ENCODE measurements at regions not wholly inside any gene's neighbourhood (a gene's known extent, or its start where the extent isn't known, plus 50 kb on each side); places are given as distances from the start of the nearest gene placed in this dataset.

DNA sequence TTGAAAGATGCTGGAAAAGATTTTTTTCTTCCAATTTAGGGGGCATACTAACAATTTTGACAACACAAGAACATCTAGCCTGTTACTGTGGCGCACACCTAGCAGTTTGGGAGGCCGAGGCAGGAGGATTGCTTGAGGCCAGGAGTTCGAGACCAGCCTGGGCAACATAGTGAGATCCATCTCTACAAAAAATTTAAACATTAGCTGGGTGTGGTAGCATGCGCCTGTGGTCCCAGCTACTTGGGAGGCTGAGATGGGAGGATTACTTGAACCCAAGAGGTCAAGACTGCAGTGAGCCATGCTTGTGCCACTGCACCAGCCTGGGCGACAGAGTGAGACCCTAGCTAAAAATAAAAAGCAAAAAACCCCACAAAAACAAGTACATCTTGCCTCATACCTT, 168.8 kb downstream of the TANC2 start:
- DNase-seq, result no peak

GRCh38 chr17:63136369-63137012, 170.5 kb downstream of the TANC2 start:
- DNase-seq, result no peak

DNA sequence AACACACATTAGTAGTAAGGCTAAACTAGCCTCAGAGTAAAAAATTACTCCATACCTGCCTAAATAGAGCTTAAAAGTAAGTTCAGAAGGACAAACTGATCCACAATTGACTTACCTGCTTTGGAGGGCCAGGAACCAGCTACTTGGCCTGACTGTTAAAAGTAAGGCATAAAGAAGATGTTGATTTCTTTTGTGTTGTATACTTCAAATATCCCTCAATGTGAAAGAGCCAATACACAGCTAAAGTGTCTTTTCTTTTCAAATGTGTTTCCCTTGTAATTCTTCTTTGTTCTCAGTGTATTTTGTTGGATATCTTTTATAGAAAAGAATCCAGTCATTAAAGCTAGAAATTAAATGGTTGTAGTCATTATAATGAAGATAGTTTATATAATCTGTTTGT, 171.1 kb downstream of the TANC2 start:
- DNase-seq, result no peak

GRCh38 chr17:63138713-63139112, 172.7 kb downstream of the TANC2 start:
- no peak for DNase-seq

DNA sequence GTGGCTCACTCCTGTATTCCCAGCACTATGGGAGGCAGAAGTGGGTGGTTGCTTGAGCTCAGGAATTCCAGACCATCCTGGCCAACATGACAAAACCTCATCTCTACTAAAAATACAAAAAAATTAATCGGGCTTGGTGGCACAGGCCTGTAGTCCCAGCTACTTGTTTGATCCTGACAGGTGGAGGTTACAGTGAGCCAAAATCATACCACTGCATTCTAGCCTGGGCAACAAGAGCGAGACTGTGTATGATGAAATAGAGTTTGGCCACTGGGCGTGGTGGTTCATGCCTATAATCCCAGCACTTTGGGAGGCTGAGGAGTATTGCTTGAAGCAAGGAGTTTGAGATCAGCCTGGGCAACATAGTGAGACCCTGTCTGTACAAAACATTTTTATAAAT, 173.3 kb downstream of the TANC2 start:
- no peak for DNase-seq

- DNase-seq, result no peak
These were observed 174.2 kb downstream of the TANC2 start for GRCh38 chr17:63140255-63140654.

- DNase-seq, result no peak
These were observed 176.8 kb downstream of the TANC2 start for GRCh38 chr17:63142836-63143235.

GRCh38 chr17:63150490-63150889, 184.5 kb downstream of the TANC2 start:
- no peak for DNase-seq

DNA sequence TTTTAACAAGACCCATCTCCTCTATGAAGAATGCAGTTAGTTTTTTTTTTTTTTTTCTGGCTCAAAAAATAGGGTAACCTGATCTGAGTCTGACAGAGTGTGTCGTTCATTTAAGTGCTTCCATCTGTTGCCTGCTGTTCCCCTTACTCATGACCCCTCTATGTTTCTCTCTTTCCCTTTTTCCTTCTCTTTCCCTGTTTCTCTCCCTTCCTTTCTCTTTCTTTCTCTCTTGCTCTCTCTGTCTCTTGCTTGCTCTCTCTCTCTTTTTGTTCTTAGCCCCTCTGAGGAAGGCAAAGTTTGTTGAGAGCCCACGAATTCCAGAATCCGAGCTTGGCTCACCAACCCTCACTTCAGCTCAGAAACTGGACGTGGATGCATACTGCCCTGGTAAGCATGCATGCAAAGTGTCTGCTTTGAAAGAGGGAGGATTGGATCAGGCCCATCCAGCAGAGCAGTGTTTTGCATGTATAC, 185.0 kb downstream of the TANC2 start:
- DNase-seq, result no peak

DNA sequence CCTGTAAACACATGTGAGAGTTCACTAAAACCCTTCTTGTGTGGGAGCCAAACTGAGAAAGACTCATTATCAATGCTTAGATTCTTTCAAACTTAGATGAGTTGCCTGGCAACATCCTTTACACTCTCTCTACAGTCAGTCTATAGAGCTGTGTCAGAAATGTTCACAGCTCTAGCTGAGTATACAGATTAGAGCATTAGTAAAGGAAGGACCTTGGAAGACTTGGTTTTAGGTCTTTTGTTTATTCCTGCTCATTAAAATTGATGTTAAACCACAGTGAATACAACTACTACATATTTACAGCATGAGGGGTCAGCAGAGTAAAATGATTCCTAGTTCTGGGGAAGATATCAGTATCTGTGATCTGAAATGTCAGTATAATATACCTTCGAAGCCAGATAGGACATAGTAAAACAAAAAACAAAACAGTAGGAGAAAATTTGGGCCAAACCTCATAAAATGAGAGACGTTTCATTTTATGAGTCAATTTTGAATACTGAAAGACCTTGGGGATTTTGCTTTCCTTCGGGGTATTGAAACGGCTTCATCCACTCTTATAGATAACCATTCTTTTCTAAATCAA, 186.0 kb downstream of the TANC2 start:
- no peak for DNase-seq

- no peak for DNase-seq
These were observed 187.5 kb downstream of the TANC2 start for GRCh38 chr17:63153488-63153887.

DNA sequence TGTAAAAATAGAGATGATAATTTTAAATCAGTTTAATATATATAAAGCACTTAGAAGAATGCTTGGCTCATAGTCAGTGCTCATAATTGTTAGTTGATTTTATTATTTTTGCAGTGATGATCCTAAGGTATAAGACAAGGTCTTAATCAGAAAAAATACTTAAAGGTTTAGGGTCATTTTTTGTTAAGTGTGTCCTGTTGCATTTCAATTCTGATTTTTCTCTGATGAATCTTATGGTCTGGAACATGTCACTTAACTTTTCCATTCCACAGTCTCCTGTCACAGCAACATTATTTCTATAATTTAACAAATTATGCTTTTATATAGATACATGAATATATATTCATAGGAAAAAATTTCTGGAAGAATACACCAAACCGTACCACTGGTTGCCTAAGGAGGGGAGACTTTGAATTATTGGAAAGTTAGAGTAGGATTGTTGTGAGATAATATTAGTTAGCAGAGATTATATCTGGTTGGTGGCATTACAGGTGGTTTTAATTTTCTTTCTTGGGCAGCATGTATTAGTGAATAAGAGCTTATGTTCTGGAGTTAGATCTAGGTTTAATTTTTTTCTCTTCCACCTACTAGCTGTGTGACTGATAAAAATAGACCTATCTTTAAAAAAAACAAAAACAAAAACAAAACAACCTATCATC, 188.7 kb downstream of the TANC2 start:
- no peak for DNase-seq

DNA sequence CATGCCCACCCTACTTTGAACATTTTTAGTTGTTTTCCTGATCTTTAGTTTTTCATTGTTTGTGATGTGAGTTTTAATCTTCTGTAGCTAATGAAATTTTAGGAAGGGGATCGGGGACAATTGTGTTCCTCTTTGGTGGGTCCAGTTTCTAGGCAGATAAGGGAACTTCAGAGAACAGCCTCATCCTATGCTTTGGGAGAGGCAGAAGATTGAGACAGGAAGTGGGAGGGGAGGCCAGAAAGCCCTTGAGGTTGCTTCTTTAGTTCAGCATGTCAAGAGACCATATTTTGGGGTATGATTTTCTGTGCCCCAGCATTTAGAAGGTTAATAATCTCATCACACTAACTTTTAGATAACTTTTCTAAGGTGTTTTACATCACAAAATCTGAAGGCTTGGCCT, 191.0 kb downstream of the TANC2 start:
- no peak for DNase-seq

DNA sequence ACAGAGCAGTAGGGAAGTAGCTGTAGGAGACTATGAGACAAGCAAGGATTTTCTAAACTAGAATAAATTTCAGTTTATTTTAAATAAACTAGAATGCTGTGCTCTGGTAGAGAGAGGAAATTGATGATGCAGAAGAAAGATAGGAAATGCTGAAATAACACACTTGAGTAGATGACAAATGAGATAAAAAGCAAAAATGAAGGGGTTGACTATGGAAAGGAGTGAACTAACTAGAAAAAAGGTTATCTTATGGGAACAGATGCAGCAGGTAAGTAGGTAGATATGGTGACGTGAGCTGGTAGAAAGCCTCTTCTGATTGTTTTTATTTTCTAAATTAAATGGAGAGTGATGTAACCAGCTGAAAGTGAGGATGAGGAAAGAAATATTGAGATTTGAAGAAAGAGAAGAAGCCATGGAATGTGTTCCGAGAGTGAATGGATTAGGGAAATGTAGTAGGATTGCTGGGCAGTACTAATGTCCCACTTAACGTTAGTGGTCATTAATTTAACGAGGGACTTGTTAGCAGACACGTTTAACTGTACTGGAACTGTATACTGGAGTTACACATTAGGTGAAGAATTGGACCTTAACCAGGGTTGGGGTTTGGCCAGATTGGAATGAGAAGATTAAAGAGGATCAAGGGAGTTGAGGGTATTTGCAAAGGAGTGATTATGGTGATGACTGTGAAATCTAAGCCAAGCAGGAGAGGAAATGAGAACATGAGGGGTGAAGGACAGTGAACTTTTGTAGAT, 196.5 kb downstream of the TANC2 start:
- no peak for DNase-seq

DNA sequence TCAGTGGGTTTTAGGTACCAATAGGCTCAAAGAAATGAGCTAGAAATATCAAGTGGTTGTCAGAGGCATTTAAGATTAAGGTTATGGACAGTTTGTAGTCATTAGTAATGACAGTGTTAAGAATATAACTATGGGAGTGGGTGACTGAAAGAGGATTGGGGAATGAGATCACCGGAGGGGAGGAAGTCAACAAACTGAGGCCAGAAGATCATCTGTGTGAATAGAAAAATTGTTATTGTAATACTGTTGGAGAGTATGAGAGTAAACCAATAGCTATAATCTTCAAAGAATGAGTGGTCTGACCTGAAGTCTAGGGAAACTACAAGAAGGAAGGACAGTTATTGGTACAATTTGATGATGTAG, 197.1 kb downstream of the TANC2 start:
- DNase-seq, result no peak

- DNase-seq, result no peak
These were observed 199.4 kb downstream of the TANC2 start for GRCh38 chr17:63165400-63165799.

- no peak for DNase-seq
These were observed 204.8 kb downstream of the TANC2 start for GRCh38 chr17:63170795-63171194.

DNA sequence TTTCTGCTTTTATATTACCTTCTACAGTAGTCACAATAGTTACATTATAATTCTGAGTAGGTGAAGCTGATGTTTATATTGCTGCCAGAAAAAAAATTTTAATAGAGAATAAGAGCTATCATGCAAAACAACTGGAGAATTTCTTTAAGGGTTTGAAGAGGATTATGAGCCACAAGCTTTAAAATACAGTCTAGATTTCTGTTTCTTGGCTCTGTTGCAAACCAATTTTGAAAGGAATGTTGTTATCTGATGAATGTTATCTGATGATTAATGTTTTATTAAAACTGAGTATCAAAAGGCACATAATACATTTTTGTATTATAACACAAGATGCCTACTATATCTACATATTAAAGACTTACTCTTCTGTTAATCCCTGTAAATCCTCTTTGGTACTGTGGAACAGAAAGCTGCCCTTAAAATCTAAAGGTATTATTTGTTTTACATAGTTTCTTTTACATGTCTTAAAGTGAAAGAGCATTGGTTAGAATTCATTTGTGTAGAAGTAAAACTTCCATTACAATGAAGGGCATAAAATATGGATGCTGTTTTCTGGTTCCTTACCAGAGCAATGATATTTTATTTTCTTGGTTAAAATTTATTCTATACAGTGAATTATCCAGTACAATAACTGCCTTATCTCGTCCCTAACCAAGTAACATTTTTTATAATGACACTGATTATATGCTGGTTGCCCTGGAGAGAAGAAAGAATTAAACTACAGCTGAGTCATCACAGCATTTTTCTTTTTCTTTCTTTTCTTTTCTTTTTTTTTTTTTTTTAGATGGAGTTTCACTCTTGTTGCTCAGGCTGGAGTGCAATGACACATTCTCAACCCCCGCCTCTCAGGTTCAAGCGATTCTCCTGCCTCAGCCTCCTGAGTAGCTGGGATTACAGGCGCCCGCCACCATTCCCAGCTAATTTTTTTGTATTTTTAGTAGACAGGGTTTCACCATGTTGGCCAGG, 205.7 kb downstream of the TANC2 start:
- DNase-seq, result no peak

GRCh38 chr17:63173450-63173849, 207.4 kb downstream of the TANC2 start:
- DNase-seq, result no peak

GRCh38 chr17:63173903-63174302, 207.9 kb downstream of the TANC2 start:
- no peak for DNase-seq

DNA sequence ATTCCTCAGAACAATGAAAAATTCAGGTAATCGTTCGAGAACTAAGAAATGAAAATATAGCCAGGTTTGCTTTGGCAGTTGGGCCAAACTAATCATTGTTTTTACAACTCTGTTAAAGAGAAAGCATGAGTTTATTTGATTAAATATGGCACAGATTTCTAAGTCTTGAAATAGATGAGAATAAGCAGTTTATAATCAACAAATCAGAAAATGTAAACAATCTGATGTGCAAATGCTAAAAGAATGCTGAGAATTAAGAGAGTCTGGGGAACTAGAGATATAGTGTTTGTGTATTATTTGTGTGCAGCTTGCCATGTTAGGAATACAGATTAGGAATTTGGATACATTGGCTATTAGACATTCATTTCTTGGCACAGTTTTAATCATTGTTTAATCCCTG, 212.5 kb downstream of the TANC2 start:
- DNase-seq, result no peak

- DNase-seq, result no peak
These were observed 215.8 kb downstream of the TANC2 start for GRCh38 chr17:63181856-63182255.

- no peak for DNase-seq
These were observed 219.4 kb downstream of the TANC2 start for GRCh38 chr17:63185420-63185819.

All from NCI-H187 treated with DMSO at 0.1 percent for 48 hours (cell line).